IMR-90 (cell line): ENCODE measurements at regions not wholly inside any gene's neighbourhood (a gene's known extent, or its start where the extent isn't known, plus 50 kb on each side); places are given as distances from the start of the nearest gene placed in this dataset.

Experiments used
- ATAC-seq: fragments of 200-7000 bp; cut with Tn5 transposase; 2 replicates; pipeline ENCODE4 v1.9.1; 2020; ENCODE audit warnings: low read depth, mild to moderate bottlenecking, moderate library complexity
- BruUV-seq: library from RNA; stranded (reverse); fragments of 400-500 nt; replicated peaks from 2 replicates; lab custom pipeline; 2021; lab: Mats Ljungman, UMichigan
- CTCF ChIA-PET: fragments of 300-600 bp; formaldehyde crosslinking; extraction: SDS; loops from one replicate; lab custom pipeline; 2021; ENCODE audit warnings: antibody characterized with exemption; lab: Yijun Ruan, JAX
- POLR2A ChIA-PET: fragments of 300-600 bp; sonication (Branson Sonifier 250); formaldehyde crosslinking; loops from one replicate; lab custom pipeline; 2022; ENCODE audit warnings: antibody characterized with exemption; ENCODE audit not compliant: unreplicated experiment; lab: Charles Lee
- DNase-seq: peaks from one replicate; pipeline ENCODE4 v3.0.0; 2013
- H2AFZ ChIP-seq: replicated peaks from 2 replicates; pipeline ENCODE3; 2013; ENCODE audit warnings: low read length, mild to moderate bottlenecking; ENCODE audit not compliant: poor library complexity
- H2AK5ac ChIP-seq: 2 replicates; pipeline ENCODE4 v1.6.1; 2013; ENCODE audit warnings: low read depth, low read length, inconsistent platforms
- H2AK9ac ChIP-seq: replicated peaks from 2 replicates; pipeline ENCODE3; 2013; ENCODE audit warnings: mild to moderate bottlenecking, low read depth, low read length, moderate library complexity; ENCODE audit not compliant: poor library complexity
- H2BK120ac ChIP-seq: 2 replicates; pipeline ENCODE4 v1.6.1; 2013; ENCODE audit warnings: low read depth, low read length, inconsistent platforms
- H2BK15ac ChIP-seq: 3 replicates; pipeline ENCODE4 v1.6.1; 2013; ENCODE audit warnings: low read depth, low read length, inconsistent platforms
- H2BK20ac ChIP-seq: 2 replicates; pipeline ENCODE4 v1.6.1; 2013; ENCODE audit warnings: low read depth, mild to moderate bottlenecking, inconsistent platforms, low read length, moderate library complexity
- H2BK5ac ChIP-seq: 2 replicates; pipeline ENCODE4 v1.6.1; 2013; ENCODE audit warnings: mild to moderate bottlenecking, low read depth, low read length, inconsistent platforms; ENCODE audit not compliant: poor library complexity, severe bottlenecking
- H3K14ac ChIP-seq: replicated peaks from 2 replicates; pipeline ENCODE4 v1.6.1; 2013; ENCODE audit warnings: low read depth, low read length, inconsistent platforms
- H3K18ac ChIP-seq: 2 replicates; pipeline ENCODE4 v1.6.1; 2013; ENCODE audit warnings: low read depth, low read length, control low read depth
- H3K23ac ChIP-seq: 2 replicates; pipeline ENCODE4 v1.6.1; 2013; ENCODE audit warnings: low read depth, low read length, inconsistent platforms
- H3K27ac ChIP-seq: 2 replicates; pipeline ENCODE4 v1.5.1; 2013; ENCODE audit warnings: mild to moderate bottlenecking, control low read depth, low read length; ENCODE audit not compliant: insufficient read depth
- H3K27me3 ChIP-seq: 2 replicates; pipeline ENCODE4 v1.6.1; 2013; ENCODE audit warnings: low read length; ENCODE audit not compliant: control insufficient read depth, insufficient read depth
- H3K36me3 ChIP-seq: 2 replicates; pipeline ENCODE4 v1.6.1; 2013; ENCODE audit warnings: low read length, mixed read lengths; ENCODE audit not compliant: control insufficient read depth, insufficient read depth
- H3K4ac ChIP-seq: 2 replicates; pipeline ENCODE4 v1.6.1; 2013; ENCODE audit warnings: low read depth, low read length, inconsistent platforms
- H3K4me1 ChIP-seq: 2 replicates; pipeline ENCODE4 v1.6.1; 2013; ENCODE audit warnings: low read length, mixed read lengths; ENCODE audit not compliant: control insufficient read depth, insufficient read depth
- H3K4me2 ChIP-seq: 2 replicates; pipeline ENCODE4 v1.6.1; 2013; ENCODE audit warnings: low read depth, mild to moderate bottlenecking, control low read depth, low read length, moderate library complexity
- H3K4me3 ChIP-seq: 2 replicates; pipeline ENCODE4 v1.5.1; 2013; ENCODE audit warnings: low read depth, mild to moderate bottlenecking, control low read depth, low read length, moderate library complexity; ENCODE audit not compliant: insufficient read depth
- H3K56ac ChIP-seq: 2 replicates; pipeline ENCODE4 v1.6.1; 2013; ENCODE audit warnings: low read length, inconsistent platforms; ENCODE audit not compliant: insufficient read depth; ENCODE audit errors: extremely low read depth
- H3K79me1 ChIP-seq, 2 experiments: 2 replicates each; pipeline ENCODE4 v1.6.1; 2013; ENCODE audit warnings: low read length in 2 of 2, inconsistent platforms in 1 of 2, low read depth in 1 of 2
- H3K9ac ChIP-seq: 2 replicates; pipeline ENCODE4 v1.6.1; 2013; ENCODE audit warnings: low read depth, low read length, control low read depth
- H3K9me1 ChIP-seq: 2 replicates; pipeline ENCODE4 v1.6.1; 2013; ENCODE audit warnings: low read length, inconsistent platforms; ENCODE audit not compliant: insufficient read depth
- H3K9me3 ChIP-seq: 2 replicates; pipeline ENCODE4 v1.6.1; 2013; ENCODE audit warnings: low read length; ENCODE audit not compliant: control insufficient read depth, insufficient read depth
- H4K20me1 ChIP-seq: 2 replicates; pipeline ENCODE4 v1.6.1; 2013; ENCODE audit warnings: low read length, inconsistent platforms; ENCODE audit not compliant: insufficient read depth
- H4K5ac ChIP-seq: 2 replicates; pipeline ENCODE4 v1.6.1; 2013; ENCODE audit warnings: mild to moderate bottlenecking, low read depth, low read length, control low read depth
- H4K8ac ChIP-seq, 2 experiments: 2 replicates each; pipeline ENCODE4 v1.6.1; 2013; ENCODE audit warnings: low read depth in 2 of 2, low read length in 2 of 2, control low read depth in 1 of 2, inconsistent platforms in 1 of 2
- H4K91ac ChIP-seq: 2 replicates; pipeline ENCODE4 v1.6.1; 2013; ENCODE audit warnings: low read depth, low read length, inconsistent platforms; ENCODE audit not compliant: insufficient read depth
- CHD1 ChIP-seq: IDR thresholded peaks from 2 replicates; pipeline ENCODE4 v1.6.1; 2012; ENCODE audit warnings: low read depth, low read length, improper control_type of control experiment
- CTCF ChIP-seq: conservative IDR thresholded peaks from 2 replicates; pipeline ENCODE4 v1.5.1; 2012; ENCODE audit warnings: mild to moderate bottlenecking, low read depth, low read length, improper control_type of control experiment
- FOS ChIP-seq: fragments of 150-350 bp; IDR thresholded peaks from 2 replicates; pipeline ENCODE4 v1.6.1; 2016; ENCODE audit warnings: low read depth, low read length
- MAFK ChIP-seq: IDR thresholded peaks from 2 replicates; pipeline ENCODE4 v1.6.1; 2012; ENCODE audit warnings: low read depth, low read length, improper control_type of control experiment
- MXI1 ChIP-seq: IDR thresholded peaks from 2 replicates; pipeline ENCODE4 v1.6.1; 2012; ENCODE audit warnings: low read depth, mild to moderate bottlenecking, low read length, moderate library complexity, borderline replicate concordance
- NFE2L2 ChIP-seq: fragments of 150-350 bp; IDR thresholded peaks from 2 replicates; pipeline ENCODE4 v1.6.1; 2016; ENCODE audit warnings: low read depth, mild to moderate bottlenecking, low read length
- RCOR1 ChIP-seq: IDR thresholded peaks from 2 replicates; pipeline ENCODE4 v1.6.1; 2012; ENCODE audit warnings: mild to moderate bottlenecking, low read length, improper control_type of control experiment; ENCODE audit not compliant: insufficient replicate concordance
- WGBS, 2 experiments: methylation state at CpG; one replicate each; pipeline versions ENCODE4 v1.1.5 to v1.1.7; 2013; ENCODE audit warnings: missing lambda C conversion rate in 2 of 2; ENCODE audit not compliant: insufficient read length in 1 of 2; ENCODE audit errors: extremely low coverage in 2 of 2; 5-methylcytosine and 5-hydroxymethylcytosine counted together
- dilution Hi-C: fragments of 300-500 bp; cut with HindIII; formaldehyde crosslinking; loops from one replicate; pipeline ENCODE4 v1.14.3; 2018; ENCODE audit warnings: low sequenced_read_pairs; ENCODE audit not compliant: unreplicated experiment
- in situ Hi-C: fragments of 300-500 bp; cut with MboI; formaldehyde crosslinking; loops from 3 replicates; pipeline ENCODE4 v1.14.3; 2019; ENCODE audit warnings: low sequenced_read_pairs, inconsistent platforms, mixed read lengths
- intact Hi-C: fragments of 100-400 bp; cut with micrococcal nuclease; formaldehyde crosslinking; loops from 2 replicates; pipeline ENCODE4 v1.10.0; 2022

- Histone ChIP-seq H2BK20ac (no peak overlapping the region), H3K27me3 (no peaks in the 10 kb centered on the region), H2AK9ac (no peak overlapping the region), H3K27ac (no peak overlapping the region), H3K56ac (no peak overlapping the region), H4K5ac (no peak overlapping the region), H4K20me1 (no peaks in the 10 kb centered on the region), H3K9me1 (no peaks in the 10 kb centered on the region; the same call in 1 of the 2 replicates), H2BK15ac (no peak overlapping the region), H4K91ac (no peak overlapping the region), H2BK5ac (no peak overlapping the region), H3K9me3 (no peaks in the 10 kb centered on the region), H3K36me3 (no peaks in the 10 kb centered on the region), H2AK5ac (no peak overlapping the region), H3K9ac (no peak overlapping the region), H3K18ac (no peak overlapping the region), H3K4me3 (no peak overlapping the region), H2AFZ (no peak overlapping the region), H3K4me1 (0 out of 2 replicates have a peak, but pooled peaks cover 2% of the 10 kb centered on the region), H3K79me1 (no peaks in the 10 kb centered on the region), H2BK120ac (no peak overlapping the region), H3K14ac (no peak overlapping the region), H3K4me2 (no peak overlapping the region), H3K23ac (no peak overlapping the region), H3K4ac (no peak overlapping the region), H4K8ac (no peak overlapping the region)
- TF ChIP-seq MAFK: peak; percentile 94
- TF ChIP-seq NFE2L2: no peak
- TF ChIP-seq CHD1: no peak
- TF ChIP-seq CTCF: no peak
- TF ChIP-seq RCOR1: no peak
- TF ChIP-seq FOS: no peak
- TF ChIP-seq MXI1: no peak
- BruUV-seq: no TSS peak
- DNase-seq (no peak), ATAC-seq (no peak)
- dilution Hi-C loops: no loop called here
- ChIA-PET CTCF (no interaction called here), POLR2A (no interaction called here)
- in situ Hi-C loops: loop anchor here (25.0 kb wide), 1 partner anchor 555 kb away; the partner anchor contains the start of gene DNAH7
- intact Hi-C loops: no loop called here
- WGBS, 2 experiments: no CpG with 5 or more reads among the region's 3 CpGs
These were observed 149.4 kb upstream of the SLC39A10 start for GRCh38 chr2:195507447-195508138.
